Mucosa of stomach (tissue), 1 donor: ENCODE measurements at regions not wholly inside any gene's neighbourhood (a gene's known extent, or its start where the extent isn't known, plus 50 kb on each side); places are given as distances from the start of the nearest gene placed in this dataset.
"Not testable (repeated sequence)": the region's sequence is repeated elsewhere in the genome, so short reads cannot be mapped to it uniquely, and the experiment has no call there.

Experiments
- H3K27me3 ChIP-seq: one replicate; pipeline ENCODE4 v1.7.0; 2013; ENCODE audit warnings: mild to moderate bottlenecking, low read length; ENCODE audit not compliant: control insufficient read depth, insufficient read depth
- H3K36me3 ChIP-seq: one replicate; pipeline ENCODE4 v1.7.0; 2013; ENCODE audit warnings: low read length; ENCODE audit not compliant: control insufficient read depth, insufficient read depth
- H3K4me1 ChIP-seq: one replicate; pipeline ENCODE4 v1.7.0; 2013; ENCODE audit warnings: mild to moderate bottlenecking, low read length; ENCODE audit not compliant: control insufficient read depth, insufficient read depth
- H3K4me3 ChIP-seq: one replicate; pipeline ENCODE4 v1.7.0; 2013; ENCODE audit warnings: low read length
- H3K9ac ChIP-seq: one replicate; pipeline ENCODE4 v1.7.0; 2013; ENCODE audit warnings: mild to moderate bottlenecking, low read length, moderate library complexity
- H3K9me3 ChIP-seq: one replicate; pipeline ENCODE4 v1.7.0; 2013; ENCODE audit warnings: mild to moderate bottlenecking, low read length, moderate library complexity; ENCODE audit not compliant: control insufficient read depth
- donor health status: Pancreatic carcinoma.

DNA sequence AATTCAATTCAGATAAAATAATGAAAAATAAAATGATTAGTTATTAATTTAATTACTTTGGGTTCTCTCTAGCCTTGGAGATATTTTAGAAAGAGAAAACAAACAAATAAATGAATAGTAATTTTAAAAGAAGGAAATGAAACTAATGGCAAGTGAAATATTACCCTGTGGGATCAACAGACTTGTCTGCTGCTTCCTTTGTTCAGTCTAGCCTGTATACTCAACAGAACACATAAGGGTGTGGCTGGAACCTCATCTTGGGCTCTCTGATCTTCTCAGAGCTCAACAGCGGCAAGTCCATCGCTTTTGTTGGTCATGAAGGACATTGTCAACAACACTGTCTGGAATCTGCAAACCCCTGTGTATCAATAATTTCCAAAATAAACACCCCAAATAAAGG is 904.9 kb downstream of the IPMK start:
- no peak overlapping the region for H3K9ac ChIP-seq
- no peaks in the 10 kb centered on the region for H3K27me3 ChIP-seq
- no peak overlapping the region for H3K4me3 ChIP-seq
- no peaks in the 10 kb centered on the region for H3K36me3 ChIP-seq
- no peaks in the 10 kb centered on the region for H3K4me1 ChIP-seq
- H3K9me3 ChIP-seq: no peaks in the 10 kb centered on the region

- no peak overlapping the region for H3K4me3 ChIP-seq
- H3K9me3 ChIP-seq: no peaks in the 10 kb centered on the region
- H3K4me1 ChIP-seq: no peaks in the 10 kb centered on the region
- no peaks in the 10 kb centered on the region for H3K36me3 ChIP-seq
- H3K9ac ChIP-seq: no peak overlapping the region
- no peaks in the 10 kb centered on the region for H3K27me3 ChIP-seq
Measured at GRCh38 chr10:57353403-57354003, 914.2 kb downstream of the IPMK start.

DNA sequence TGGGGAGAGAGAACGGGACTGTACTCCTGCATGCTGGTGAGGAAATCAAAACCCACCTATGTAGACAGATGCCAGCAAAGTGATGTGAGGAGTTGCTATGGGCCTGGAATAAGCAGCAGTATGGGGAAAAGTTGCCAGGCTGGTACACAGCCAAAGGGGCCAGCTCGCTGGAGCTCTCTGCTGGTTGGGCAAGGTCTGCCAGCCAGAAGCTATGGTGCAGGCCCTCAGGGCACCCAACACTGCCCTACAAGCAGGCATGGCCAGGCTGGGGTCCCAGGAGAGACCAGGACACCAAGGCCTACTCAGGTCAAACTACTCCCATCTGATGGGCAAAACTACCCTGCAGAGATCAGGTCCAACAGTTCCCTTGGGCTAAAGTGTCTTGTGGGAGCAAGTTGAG is 916.6 kb downstream of the IPMK start:
- Histone ChIP-seq H3K4me1 (no peaks in the 10 kb centered on the region), H3K27me3 (no peaks in the 10 kb centered on the region), H3K4me3 (no peak overlapping the region), H3K9me3 (no peaks in the 10 kb centered on the region), H3K9ac (no peak overlapping the region), H3K36me3 (no peaks in the 10 kb centered on the region)

- no peaks in the 10 kb centered on the region for H3K27me3 ChIP-seq
- H3K4me1 ChIP-seq: no peaks in the 10 kb centered on the region
- H3K36me3 ChIP-seq: no peaks in the 10 kb centered on the region
- H3K9me3 ChIP-seq: no peaks in the 10 kb centered on the region
- no peak overlapping the region for H3K4me3 ChIP-seq
- no peak overlapping the region for H3K9ac ChIP-seq
Measured at GRCh38 chr10:57341294-57341693, 926.4 kb downstream of the IPMK start.

DNA sequence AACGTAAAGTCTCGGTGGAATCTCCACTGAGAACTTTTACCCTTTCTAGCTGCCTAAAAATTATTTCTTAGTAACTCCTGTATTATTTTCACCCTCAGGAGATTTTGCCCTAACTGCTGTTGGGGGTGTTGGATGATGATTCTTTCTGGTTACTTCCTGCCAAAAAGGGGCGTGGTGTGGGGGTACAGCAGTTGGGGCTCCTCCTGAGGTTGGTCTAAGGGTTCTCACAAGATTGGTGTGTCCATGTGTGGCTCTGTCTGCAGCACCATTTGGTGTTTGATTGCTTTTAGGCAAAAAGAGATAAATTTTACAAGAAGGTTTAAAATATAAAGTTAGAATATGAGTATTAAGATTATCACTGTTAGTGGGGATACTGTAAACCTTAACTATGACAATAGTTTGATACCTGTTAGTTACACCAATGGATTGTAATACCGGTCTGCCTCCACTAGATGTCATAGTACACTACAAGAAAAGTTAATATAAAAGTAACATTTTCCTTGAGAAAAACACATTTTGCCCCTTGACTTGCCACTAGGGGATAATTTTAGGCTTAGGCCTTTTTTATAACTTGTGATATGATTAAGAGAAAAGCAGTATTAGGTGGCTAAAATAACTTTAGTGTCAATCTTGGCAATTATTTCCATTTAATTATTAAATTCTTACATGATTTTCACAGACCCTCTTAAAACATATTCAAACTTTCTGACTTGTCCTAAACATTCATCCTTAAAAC is 928.7 kb downstream of the IPMK start:
- no peaks in the 10 kb centered on the region for H3K36me3 ChIP-seq
- H3K9ac ChIP-seq: no peak overlapping the region
- H3K9me3 ChIP-seq: no peaks in the 10 kb centered on the region
- H3K27me3 ChIP-seq: no peaks in the 10 kb centered on the region
- no peak overlapping the region for H3K4me3 ChIP-seq
- no peaks in the 10 kb centered on the region for H3K4me1 ChIP-seq

GRCh38 chr10:57336865-57337264 is 930.8 kb downstream of the IPMK start:
- Histone ChIP-seq H3K4me1 (no peaks in the 10 kb centered on the region), H3K27me3 (no peaks in the 10 kb centered on the region), H3K36me3 (no peaks in the 10 kb centered on the region), H3K9me3 (no peaks in the 10 kb centered on the region), H3K9ac (no peak overlapping the region), H3K4me3 (no peak overlapping the region)

DNA sequence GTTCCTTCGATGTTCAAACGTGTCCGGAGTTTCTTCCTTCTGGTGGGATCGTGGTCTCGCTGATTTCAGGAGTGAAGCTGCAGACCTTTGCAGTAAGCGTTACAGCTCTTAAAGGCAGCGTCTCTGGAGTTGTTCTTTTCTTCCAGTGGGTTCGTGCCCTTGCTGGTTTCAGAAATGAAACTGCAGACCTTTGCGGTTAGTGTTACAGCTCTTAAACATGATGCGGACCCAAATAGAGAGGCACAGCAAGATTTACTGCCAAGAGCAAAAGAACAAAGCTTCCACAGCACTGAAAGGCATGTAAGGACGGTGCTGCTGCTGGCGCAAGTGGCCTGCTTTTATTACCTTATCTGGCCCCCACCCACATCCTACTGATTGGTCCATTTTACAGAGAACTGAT is 931.4 kb downstream of the IPMK start:
- no peak overlapping the region for H3K4me3 ChIP-seq
- no peak overlapping the region for H3K9ac ChIP-seq
- H3K9me3 ChIP-seq: no peaks in the 10 kb centered on the region
- H3K27me3 ChIP-seq: no peaks in the 10 kb centered on the region
- H3K4me1 ChIP-seq: no peaks in the 10 kb centered on the region
- no peaks in the 10 kb centered on the region for H3K36me3 ChIP-seq

DNA sequence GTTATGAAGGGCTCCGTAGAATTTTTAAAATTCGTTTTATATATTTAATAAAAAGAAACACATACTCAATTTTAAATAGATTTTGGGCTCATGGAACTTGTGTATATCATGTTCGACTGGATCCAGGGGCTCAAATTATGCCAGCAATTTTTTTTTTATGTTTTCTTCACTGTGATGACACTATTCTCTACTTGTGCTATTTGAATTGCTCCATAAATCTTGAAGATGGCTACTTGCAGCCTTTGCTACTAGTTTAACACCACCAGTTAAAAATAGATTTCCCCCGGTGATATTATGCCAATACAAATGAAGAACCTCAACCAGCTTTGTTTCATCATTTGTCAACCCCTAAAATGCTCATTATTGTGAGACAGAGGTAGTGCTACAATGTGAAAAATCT is 933.2 kb downstream of the IPMK start:
- no peak overlapping the region for H3K4me3 ChIP-seq
- H3K36me3 ChIP-seq: no peaks in the 10 kb centered on the region
- H3K4me1 ChIP-seq: no peaks in the 10 kb centered on the region
- H3K9ac ChIP-seq: no peak overlapping the region
- no peaks in the 10 kb centered on the region for H3K27me3 ChIP-seq
- H3K9me3 ChIP-seq: no peaks in the 10 kb centered on the region

- Histone ChIP-seq H3K4me1 (no peaks in the 10 kb centered on the region), H3K4me3 (no peak overlapping the region), H3K9ac (no peak overlapping the region), H3K9me3 (no peaks in the 10 kb centered on the region), H3K36me3 (no peaks in the 10 kb centered on the region), H3K27me3 (no peaks in the 10 kb centered on the region)
Measured at GRCh38 chr10:57333880-57334279, 933.8 kb downstream of the IPMK start.

- H3K36me3 ChIP-seq, H3K9ac ChIP-seq, H3K27me3 ChIP-seq, H3K4me3 ChIP-seq, H3K9me3 ChIP-seq, H3K4me1 ChIP-seq: not testable (repeated sequence)
Measured at GRCh38 chr10:57321400-57321854, 946.3 kb downstream of the IPMK start.

GRCh38 chr10:57320416-57320815 is 947.3 kb downstream of the IPMK start:
- Histone ChIP-seq H3K9me3 (no peaks in the 10 kb centered on the region), H3K4me3 (no peak overlapping the region), H3K36me3 (no peaks in the 10 kb centered on the region), H3K4me1 (no peaks in the 10 kb centered on the region), H3K27me3 (no peaks in the 10 kb centered on the region), H3K9ac (no peak overlapping the region)

DNA sequence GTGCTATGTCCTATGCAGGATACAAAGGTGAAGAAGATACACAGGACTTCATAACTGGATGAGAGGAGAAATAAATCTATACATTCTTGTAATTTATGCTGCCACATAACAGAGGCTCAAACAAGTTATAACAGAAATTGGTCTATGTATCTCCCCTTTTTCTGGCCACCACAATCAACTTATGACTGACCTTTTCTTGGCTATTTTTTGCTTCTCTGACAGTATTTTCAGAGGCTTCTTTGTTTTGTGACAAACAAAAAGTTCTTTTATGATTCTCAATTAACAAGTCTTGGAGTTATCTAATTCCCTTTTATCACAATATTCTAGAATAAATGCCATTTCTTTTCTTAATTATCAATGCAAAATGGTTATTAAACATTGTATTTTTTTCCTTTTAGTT is 953.0 kb upstream of the ZWINT start:
- H3K27me3 ChIP-seq: no peaks in the 10 kb centered on the region
- H3K4me3 ChIP-seq: no peak overlapping the region
- no peaks in the 10 kb centered on the region for H3K9me3 ChIP-seq
- H3K9ac ChIP-seq: no peak overlapping the region
- H3K36me3 ChIP-seq: no peaks in the 10 kb centered on the region
- H3K4me1 ChIP-seq: no peaks in the 10 kb centered on the region
